Immature natural killer cell (primary cell): ENCODE measurements at regions not wholly inside any gene's neighbourhood (a gene's known extent, or its start where the extent isn't known, plus 50 kb on each side); places are given as distances from the start of the nearest gene placed in this dataset.
A peak's percentile ranks its signal among the peaks of the same experiment; 100 is the strongest.
"Not testable (repeated sequence)": the region's sequence is repeated elsewhere in the genome, so short reads cannot be mapped to it uniquely, and the experiment has no call there.

Experiments used
- DNase-seq, 3 donors: peaks; one replicate each; pipeline ENCODE4 v3.0.0; 2022; ENCODE audit warnings: mixed read lengths in 1 of 3
- H3K27ac Mint-ChIP-seq, 6 donors: one replicate each; pipeline ENCODE4 v1.8.0; 2020; ENCODE audit warnings: mixed read lengths in 6 of 6, mild to moderate bottlenecking in 5 of 6, inconsistent platforms in 4 of 6, moderate library complexity in 3 of 6
- H3K27me3 Mint-ChIP-seq, 3 donors: one replicate each; pipeline ENCODE4 v1.8.0; 2020 to 2021; ENCODE audit warnings: low read depth in 3 of 3, mild to moderate bottlenecking in 3 of 3, mixed read lengths in 3 of 3, moderate library complexity in 3 of 3, inconsistent platforms in 1 of 3
- H3K36me3 Mint-ChIP-seq, 3 donors: one replicate each; pipeline ENCODE4 v1.8.0; 2020; ENCODE audit warnings: mixed read lengths in 3 of 3, inconsistent platforms in 2 of 3, mild to moderate bottlenecking in 2 of 3
- H3K4me1 Mint-ChIP-seq, 2 donors: one replicate each; pipeline ENCODE4 v1.8.0; 2020; ENCODE audit warnings: inconsistent platforms in 2 of 2, mild to moderate bottlenecking in 2 of 2, mixed read lengths in 2 of 2, moderate library complexity in 1 of 2
- H3K4me3 Mint-ChIP-seq, 5 donors: one replicate each; pipeline ENCODE4 v1.8.0; 2020; ENCODE audit warnings: mild to moderate bottlenecking in 5 of 5, mixed read lengths in 5 of 5, inconsistent platforms in 3 of 5, moderate library complexity in 3 of 5
- H3K9me3 Mint-ChIP-seq, 6 donors: one replicate each; pipeline ENCODE4 v1.8.0; 2020; ENCODE audit warnings: mild to moderate bottlenecking in 6 of 6, mixed read lengths in 6 of 6, inconsistent platforms in 4 of 6, moderate library complexity in 3 of 6

DNA sequence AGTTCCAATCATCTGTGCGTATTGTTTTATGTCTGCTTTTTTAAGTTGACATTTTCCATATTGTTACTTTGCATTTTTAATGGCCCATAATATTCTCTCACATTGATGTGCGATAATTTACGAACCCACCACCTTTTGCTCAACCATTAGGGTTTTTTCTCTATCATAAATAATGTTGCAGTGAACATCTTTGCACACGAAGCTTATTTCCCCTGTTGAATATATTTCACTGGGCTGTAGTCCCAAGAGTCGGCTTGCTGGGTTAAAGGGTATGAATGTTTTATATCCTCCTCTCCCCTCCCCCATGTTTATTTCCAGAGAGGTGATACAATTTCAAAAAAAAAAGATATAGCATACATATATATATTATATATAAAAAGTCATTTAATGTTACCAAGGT is 272.7 kb upstream of the RGMA start:
- Mint-ChIP-seq H3K4me1 (no peaks in the 10 kb centered on the region), H3K36me3 (no peaks in the 10 kb centered on the region)

GRCh38 chr15:93360976-93361375 is 272.0 kb upstream of the RGMA start:
- DNase-seq, result no peak
- H3K36me3 Mint-ChIP-seq, result no peaks in the 10 kb centered on the region
- peaks cover 2 to 3% (median 3%) of the 10 kb centered on the region in 3 donors for H3K27me3 Mint-ChIP-seq
- no peak overlapping the region for H3K27ac Mint-ChIP-seq
- no peaks in the 10 kb centered on the region for H3K4me1 Mint-ChIP-seq
- no peak overlapping the region for H3K4me3 Mint-ChIP-seq
- H3K9me3 Mint-ChIP-seq, result no peaks in the 10 kb centered on the region

More for the DNA sequence above, 272.7 kb upstream of the RGMA start:
- H3K27ac Mint-ChIP-seq, result no peak overlapping the region
- H3K27me3 Mint-ChIP-seq, result peaks cover 1 to 3% (median 2%) of the 10 kb centered on the region in 3 donors
- no peak overlapping the region for H3K4me3 Mint-ChIP-seq
- no peak for DNase-seq
- no peaks in the 10 kb centered on the region for H3K9me3 Mint-ChIP-seq

DNA sequence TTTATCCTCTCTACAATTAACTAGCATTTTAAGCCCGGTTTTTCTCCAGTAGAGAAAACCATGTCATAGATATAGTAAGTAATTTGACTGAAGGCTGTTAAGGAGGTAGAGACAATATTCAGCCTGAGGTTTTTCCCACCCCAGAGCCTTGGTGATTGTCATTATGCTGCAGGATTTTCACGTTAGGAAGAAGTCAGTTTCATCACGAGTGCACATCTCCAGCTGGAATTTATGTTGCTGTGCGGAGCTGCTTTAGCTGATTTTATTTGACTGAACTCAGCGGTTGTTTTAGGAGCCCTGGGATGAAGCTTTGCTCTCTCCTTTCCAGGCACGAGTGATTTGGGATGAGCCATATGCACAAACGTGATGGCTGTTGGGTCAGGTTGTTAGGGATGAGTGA is 271.3 kb upstream of the RGMA start:
- H3K4me3 Mint-ChIP-seq, result no peak overlapping the region
- no peak for DNase-seq
- peaks cover under 1 to 3% (median 3%) of the 10 kb centered on the region in 3 donors for H3K27me3 Mint-ChIP-seq
- H3K9me3 Mint-ChIP-seq, result no peaks in the 10 kb centered on the region
- no peaks in the 10 kb centered on the region for H3K4me1 Mint-ChIP-seq
- H3K27ac Mint-ChIP-seq, result no peak overlapping the region
- no peaks in the 10 kb centered on the region for H3K36me3 Mint-ChIP-seq

GRCh38 chr15:93359425-93360131 is 270.6 kb upstream of the RGMA start:
- no peak overlapping the region for H3K4me3 Mint-ChIP-seq
- no peaks in the 10 kb centered on the region for H3K4me1 Mint-ChIP-seq
- H3K9me3 Mint-ChIP-seq, result no peaks in the 10 kb centered on the region
- peaks cover 3% of the 10 kb centered on the region in 3 donors for H3K27me3 Mint-ChIP-seq
- no peaks in the 10 kb centered on the region for H3K36me3 Mint-ChIP-seq
- no peak overlapping the region for H3K27ac Mint-ChIP-seq
- DNase-seq, result no peak

GRCh38 chr15:93359060-93359408 is 270.0 kb upstream of the RGMA start:
- DNase-seq, result no peak
- no peak overlapping the region for H3K4me3 Mint-ChIP-seq
- H3K27me3 Mint-ChIP-seq, result peaks cover 2 to 3% (median 3%) of the 10 kb centered on the region in 3 donors

GRCh38 chr15:93358166-93359059 is 269.4 kb upstream of the RGMA start:
- Mint-ChIP-seq H3K27ac (no peak overlapping the region), H3K4me3 (no peak overlapping the region), H3K4me1 (no peaks in the 10 kb centered on the region), H3K27me3 (peaks cover 0 to 3% (median 3%) of the 10 kb centered on the region in 3 donors), H3K36me3 (no peaks in the 10 kb centered on the region), H3K9me3 (no peaks in the 10 kb centered on the region)
- DNase-seq, result no peak

More at GRCh38 chr15:93359060-93359408, 270.0 kb upstream of the RGMA start:
- no peak overlapping the region for H3K27ac Mint-ChIP-seq
- H3K9me3 Mint-ChIP-seq, result no peaks in the 10 kb centered on the region
- H3K4me1 Mint-ChIP-seq, result no peaks in the 10 kb centered on the region
- no peaks in the 10 kb centered on the region for H3K36me3 Mint-ChIP-seq

DNA sequence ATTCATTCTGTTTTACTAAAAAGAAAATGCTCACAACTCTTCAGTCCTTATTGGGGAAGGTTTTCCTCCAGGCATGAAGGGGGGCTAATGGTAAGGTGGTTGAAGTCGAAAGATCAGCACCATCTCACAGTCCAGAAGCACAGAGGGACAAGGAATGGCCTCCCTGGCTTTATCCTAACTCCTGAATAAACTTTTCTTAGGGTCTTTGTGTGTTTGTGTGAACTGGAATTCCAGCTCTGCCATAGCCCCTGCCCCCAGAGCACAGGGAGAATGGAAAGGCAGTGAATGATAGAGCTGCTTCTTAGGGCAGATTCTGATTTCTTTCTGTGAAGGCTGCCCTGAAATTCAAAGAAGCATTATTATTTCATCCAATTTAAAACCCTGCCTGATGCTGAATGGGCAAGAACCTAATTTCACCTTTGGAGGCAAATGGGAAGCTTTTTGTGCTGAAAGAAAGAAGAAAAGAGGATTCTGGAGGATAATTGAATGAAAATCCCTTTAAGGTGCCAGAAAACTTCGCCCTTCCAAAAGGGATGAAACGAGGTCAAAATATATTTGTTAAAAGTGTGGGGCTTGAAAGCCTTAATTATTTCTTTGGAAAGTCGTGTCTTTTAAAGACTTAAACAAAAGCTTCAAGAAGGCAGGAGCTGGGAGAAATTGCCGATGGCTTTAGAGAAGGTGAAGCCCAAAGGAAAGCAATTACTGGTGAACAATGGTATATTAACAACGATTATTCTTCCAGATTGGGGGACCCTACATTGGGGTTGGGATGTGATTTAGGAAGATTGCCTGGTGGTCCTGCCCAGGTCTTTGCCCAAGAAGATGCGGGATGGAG is 259.9 kb upstream of the RGMA start:
- Mint-ChIP-seq H3K4me1 (no peaks in the 10 kb centered on the region), H3K36me3 (no peaks in the 10 kb centered on the region), H3K4me3 (no peak overlapping the region), H3K9me3 (no peaks in the 10 kb centered on the region), H3K27ac (no peak overlapping the region), H3K27me3 (peaks cover 3 to 26% (median 10%) of the 10 kb centered on the region in 3 donors)
- DNase-seq, result no peak

DNA sequence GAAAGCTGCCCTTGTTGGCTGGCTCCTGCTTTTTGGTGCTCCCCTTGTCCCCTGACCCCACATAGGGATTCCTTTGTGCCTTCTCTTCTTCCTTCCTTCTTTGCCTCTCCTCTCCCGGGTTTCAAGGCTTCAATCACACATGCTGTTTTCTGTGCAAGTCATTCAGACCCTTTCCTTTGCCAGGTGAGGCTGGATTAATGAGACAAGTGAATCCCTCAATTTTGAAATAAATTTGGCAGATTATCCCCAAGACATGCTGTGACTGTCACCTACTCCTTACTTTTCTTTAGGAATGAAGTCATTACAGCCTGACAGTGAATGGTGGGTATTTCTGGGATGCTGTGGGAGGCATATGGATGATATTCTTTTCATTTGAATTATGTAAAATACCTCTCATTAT is 259.0 kb upstream of the RGMA start:
- Mint-ChIP-seq H3K4me3 (no peak overlapping the region), H3K36me3 (no peaks in the 10 kb centered on the region), H3K27me3 (peaks cover 3 to 29% (median 10%) of the 10 kb centered on the region in 3 donors), H3K27ac (no peak overlapping the region), H3K9me3 (no peaks in the 10 kb centered on the region), H3K4me1 (no peaks in the 10 kb centered on the region)
- no peak for DNase-seq

- Mint-ChIP-seq H3K4me1 (no peaks in the 10 kb centered on the region), H3K4me3 (no peak overlapping the region), H3K27ac (no peak overlapping the region), H3K27me3 (peaks cover 5 to 27% (median 14%) of the 10 kb centered on the region in 3 donors), H3K9me3 (no peaks in the 10 kb centered on the region), H3K36me3 (no peaks in the 10 kb centered on the region)
- DNase-seq, result no peak
Observed at GRCh38 chr15:93345981-93346380, 257.0 kb upstream of the RGMA start.

- not testable (repeated sequence) for H3K4me1 Mint-ChIP-seq, H3K27ac Mint-ChIP-seq, H3K36me3 Mint-ChIP-seq, H3K9me3 Mint-ChIP-seq, DNase-seq, H3K4me3 Mint-ChIP-seq
- peaks cover 6 to 22% (median 9%) of the 10 kb centered on the region in 3 donors for H3K27me3 Mint-ChIP-seq
Observed at GRCh38 chr15:93343402-93343801, 254.4 kb upstream of the RGMA start.

DNA sequence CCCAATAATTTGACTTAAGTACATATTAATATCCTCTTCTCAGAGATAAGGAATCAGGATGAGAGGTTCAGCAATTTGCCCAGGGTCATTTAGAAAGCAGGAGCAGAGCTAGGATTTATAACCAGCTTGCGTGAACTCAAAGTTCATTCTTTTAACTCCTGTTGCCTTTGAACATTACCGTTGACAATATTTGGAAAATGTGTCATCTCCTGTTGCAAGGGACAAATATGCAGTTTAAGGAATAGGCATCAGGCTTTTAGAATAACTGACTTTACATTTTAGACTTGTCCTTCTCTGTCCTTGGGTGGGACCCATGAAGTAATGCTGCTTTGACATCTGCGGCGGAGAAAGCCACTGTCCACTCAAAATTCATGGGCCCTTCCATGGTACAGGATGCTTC is 252.2 kb upstream of the RGMA start:
- H3K9me3 Mint-ChIP-seq, result no peaks in the 10 kb centered on the region
- H3K36me3 Mint-ChIP-seq, result no peaks in the 10 kb centered on the region
- H3K27me3 Mint-ChIP-seq, result peaks cover 8 to 14% (median 10%) of the 10 kb centered on the region in 3 donors
- H3K4me1 Mint-ChIP-seq, result no peaks in the 10 kb centered on the region
- no peak for DNase-seq
- H3K27ac Mint-ChIP-seq, result no peak overlapping the region
- no peak overlapping the region for H3K4me3 Mint-ChIP-seq

- Mint-ChIP-seq H3K4me3 (no peak overlapping the region), H3K9me3 (no peaks in the 10 kb centered on the region), H3K27me3 (peaks cover 8 to 14% (median 10%) of the 10 kb centered on the region in 3 donors), H3K4me1 (no peaks in the 10 kb centered on the region), H3K27ac (no peak overlapping the region), H3K36me3 (no peaks in the 10 kb centered on the region)
- DNase-seq, result no peak
Observed at GRCh38 chr15:93340406-93340805, 251.4 kb upstream of the RGMA start.

DNA sequence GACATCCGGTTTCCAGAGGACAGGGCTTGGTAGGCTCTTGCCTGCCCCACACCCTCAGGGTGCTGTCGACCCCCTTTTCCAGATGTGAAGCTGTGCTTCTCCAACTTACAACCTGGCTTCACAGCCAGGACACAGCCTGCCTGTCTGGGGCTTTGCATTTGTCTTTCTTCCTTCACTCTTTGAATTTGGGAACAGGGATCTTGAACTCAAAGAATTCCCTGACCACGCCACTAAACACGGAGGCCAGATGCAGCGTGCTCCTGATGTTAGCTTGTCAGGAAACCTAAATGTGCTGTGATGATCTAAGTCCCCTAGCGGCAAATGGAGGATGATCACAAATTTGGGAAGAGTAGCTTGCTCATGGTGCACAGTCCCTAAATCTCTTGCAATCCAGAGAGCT is 244.8 kb upstream of the RGMA start:
- Mint-ChIP-seq H3K4me3 (peak overlapping the region in 1 of 5 donors; percentile 27), H3K4me1 (no peaks in the 10 kb centered on the region), H3K36me3 (no peaks in the 10 kb centered on the region), H3K27me3 (peaks cover 4 to 12% (median 7%) of the 10 kb centered on the region in 3 donors), H3K9me3 (no peaks in the 10 kb centered on the region), H3K27ac (no peak overlapping the region)
- DNase-seq, result no peak

DNA sequence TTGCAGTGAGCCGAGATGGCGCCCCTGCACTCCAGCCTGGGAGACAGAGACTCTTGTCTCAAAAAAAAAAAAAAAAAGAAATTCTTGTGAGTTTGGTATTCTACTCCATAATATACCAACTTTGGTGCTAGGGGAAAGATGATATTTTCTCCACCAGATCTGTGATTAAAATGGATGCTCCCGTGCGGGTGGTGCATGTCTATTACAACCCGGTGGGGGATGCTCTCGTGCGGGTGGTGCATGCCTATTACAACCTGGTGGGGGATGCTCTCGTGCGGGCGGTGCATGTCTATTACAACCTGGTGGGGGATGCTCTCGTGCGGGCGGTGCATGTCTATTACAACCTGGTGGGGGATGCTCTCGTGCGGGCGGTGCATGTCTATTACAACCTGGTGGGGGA is 244.1 kb upstream of the RGMA start:
- peaks cover 4 to 12% (median 7%) of the 10 kb centered on the region in 3 donors for H3K27me3 Mint-ChIP-seq
- not testable (repeated sequence) for H3K4me1 Mint-ChIP-seq, H3K9me3 Mint-ChIP-seq, DNase-seq, H3K36me3 Mint-ChIP-seq, H3K4me3 Mint-ChIP-seq, H3K27ac Mint-ChIP-seq
